ENCODE measurements at regions not wholly inside any gene's neighbourhood (a gene's known extent, or its start where the extent isn't known, plus 50 kb on each side); places are given as distances from the start of the nearest gene placed in this dataset.

DNA sequence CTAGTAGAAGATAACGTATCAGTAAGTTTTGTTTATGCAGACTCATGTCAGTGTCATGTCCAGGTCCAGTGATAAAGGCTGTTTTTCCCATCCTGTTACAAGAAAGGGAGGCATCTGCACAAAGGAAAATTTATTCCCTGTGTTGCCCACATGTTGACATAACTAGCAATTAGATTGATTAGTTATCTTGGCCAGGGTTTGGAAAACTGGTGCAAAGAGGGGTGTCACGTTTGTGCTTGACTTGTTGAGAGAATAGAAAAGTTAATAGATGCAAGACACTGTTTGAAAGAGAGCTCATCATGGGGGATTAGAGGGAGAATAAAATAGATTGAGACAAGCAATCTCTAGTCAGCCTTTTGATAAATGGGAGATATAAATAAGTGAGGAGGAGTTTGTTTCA, 1357.0 kb upstream of the AGA start:
- Histone ChIP-seq H3K4me3 (ENCODE audit: low read depth in 1 of 2, low read length in 1 of 2) (no peak overlapping the region), H3K9me3 (no peaks in the 10 kb centered on the region), H3K4me1 (ENCODE audit: control insufficient read depth in 1 of 2, insufficient read depth in 1 of 2, low read depth in 1 of 2, low read length in 1 of 2) (no peaks in the 10 kb centered on the region), H3K27ac (no peak overlapping the region), H3K36me3 (no peaks in the 10 kb centered on the region), H3K27me3 (no peaks in the 10 kb centered on the region)
- TF ChIP-seq, protein P1, sequence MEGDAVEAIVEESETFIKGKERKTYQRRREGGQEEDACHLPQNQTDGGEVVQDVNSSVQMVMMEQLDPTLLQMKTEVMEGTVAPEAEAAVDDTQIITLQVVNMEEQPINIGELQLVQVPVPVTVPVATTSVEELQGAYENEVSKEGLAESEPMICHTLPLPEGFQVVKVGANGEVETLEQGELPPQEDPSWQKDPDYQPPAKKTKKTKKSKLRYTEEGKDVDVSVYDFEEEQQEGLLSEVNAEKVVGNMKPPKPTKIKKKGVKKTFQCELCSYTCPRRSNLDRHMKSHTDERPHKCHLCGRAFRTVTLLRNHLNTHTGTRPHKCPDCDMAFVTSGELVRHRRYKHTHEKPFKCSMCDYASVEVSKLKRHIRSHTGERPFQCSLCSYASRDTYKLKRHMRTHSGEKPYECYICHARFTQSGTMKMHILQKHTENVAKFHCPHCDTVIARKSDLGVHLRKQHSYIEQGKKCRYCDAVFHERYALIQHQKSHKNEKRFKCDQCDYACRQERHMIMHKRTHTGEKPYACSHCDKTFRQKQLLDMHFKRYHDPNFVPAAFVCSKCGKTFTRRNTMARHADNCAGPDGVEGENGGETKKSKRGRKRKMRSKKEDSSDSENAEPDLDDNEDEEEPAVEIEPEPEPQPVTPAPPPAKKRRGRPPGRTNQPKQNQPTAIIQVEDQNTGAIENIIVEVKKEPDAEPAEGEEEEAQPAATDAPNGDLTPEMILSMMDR (IDR thresholded peaks at IDR 0.05): no peak

DNA sequence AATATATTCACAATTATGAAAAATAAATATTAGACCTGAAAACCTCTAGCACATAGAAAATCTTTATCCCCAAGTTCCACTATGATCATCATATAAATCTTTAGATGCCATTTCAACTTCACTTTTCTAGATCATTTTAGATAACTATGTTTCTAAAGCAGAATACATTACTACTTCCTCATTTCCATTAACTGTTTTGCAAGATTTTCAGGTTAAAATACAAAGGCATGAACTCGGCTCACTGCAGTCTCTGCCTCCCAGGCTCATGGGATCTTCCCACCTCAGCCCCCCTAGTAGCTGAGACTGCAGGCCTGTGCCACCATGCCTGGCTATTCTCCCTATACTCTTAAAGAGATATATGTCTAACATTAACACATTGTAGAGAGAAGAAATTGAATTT, 1365.9 kb upstream of the AGA start:
- TF ChIP-seq, protein P1 (IDR thresholded peaks at IDR 0.05): no peak
- Histone ChIP-seq H3K4me1 (ENCODE audit: control insufficient read depth in 1 of 2, insufficient read depth in 1 of 2, low read depth in 1 of 2, low read length in 1 of 2) (no peaks in the 10 kb centered on the region), H3K9me3 (no peaks in the 10 kb centered on the region), H3K27me3 (no peaks in the 10 kb centered on the region), H3K27ac (no peak overlapping the region), H3K36me3 (no peaks in the 10 kb centered on the region), H3K4me3 (ENCODE audit: low read depth in 1 of 2, low read length in 1 of 2) (no peak overlapping the region)

GRCh38 chr4:178809921-178810320, 1367.7 kb upstream of the AGA start:
- Histone ChIP-seq H3K27ac (no peak overlapping the region), H3K27me3 (no peaks in the 10 kb centered on the region), H3K4me3 (ENCODE audit: low read depth in 1 of 2, low read length in 1 of 2) (no peak overlapping the region), H3K4me1 (ENCODE audit: control insufficient read depth in 1 of 2, insufficient read depth in 1 of 2, low read depth in 1 of 2, low read length in 1 of 2) (no peaks in the 10 kb centered on the region), H3K9me3 (no peaks in the 10 kb centered on the region), H3K36me3 (no peaks in the 10 kb centered on the region)
- TF ChIP-seq, protein P1 (IDR thresholded peaks at IDR 0.05): no peak

- no peaks in the 10 kb centered on the region for H3K27me3 ChIP-seq
- no peak overlapping the region for H3K4me3 ChIP-seq (ENCODE audit: low read depth in 1 of 2, low read length in 1 of 2)
- H3K36me3 ChIP-seq: no peaks in the 10 kb centered on the region
- no peaks in the 10 kb centered on the region for H3K9me3 ChIP-seq
- no peak overlapping the region for H3K27ac ChIP-seq
- no peaks in the 10 kb centered on the region for H3K4me1 ChIP-seq (ENCODE audit: control insufficient read depth in 1 of 2, insufficient read depth in 1 of 2, low read depth in 1 of 2, low read length in 1 of 2)
- TF ChIP-seq, protein P1 (IDR thresholded peaks at IDR 0.05): no peak
Measured at GRCh38 chr4:178811356-178811755, 1369.1 kb upstream of the AGA start.

- H3K27ac ChIP-seq: no peak overlapping the region
- no peaks in the 10 kb centered on the region for H3K36me3 ChIP-seq
- H3K4me3 ChIP-seq (ENCODE audit: low read depth in 1 of 2, low read length in 1 of 2): no peak overlapping the region
- H3K27me3 ChIP-seq: no peaks in the 10 kb centered on the region
- no peaks in the 10 kb centered on the region for H3K4me1 ChIP-seq (ENCODE audit: control insufficient read depth in 1 of 2, insufficient read depth in 1 of 2, low read depth in 1 of 2, low read length in 1 of 2)
- TF ChIP-seq, protein P1 (IDR thresholded peaks at IDR 0.05): no peak
- H3K9me3 ChIP-seq: no peaks in the 10 kb centered on the region
Measured at GRCh38 chr4:178812866-178813265, 1370.6 kb upstream of the AGA start.

- TF ChIP-seq, protein P1 (IDR thresholded peaks at IDR 0.05): no peak
Measured at GRCh38 chr4:178814908-178815307, 1372.7 kb upstream of the AGA start.

More at GRCh38 chr4:178814908-178815307, 1372.7 kb upstream of the AGA start:
- H3K4me1 ChIP-seq (ENCODE audit: control insufficient read depth in 1 of 2, insufficient read depth in 1 of 2, low read depth in 1 of 2, low read length in 1 of 2): no peaks in the 10 kb centered on the region
- no peaks in the 10 kb centered on the region for H3K36me3 ChIP-seq
- H3K27me3 ChIP-seq: no peaks in the 10 kb centered on the region
- H3K9me3 ChIP-seq: no peaks in the 10 kb centered on the region
- H3K4me3 ChIP-seq (ENCODE audit: low read depth in 1 of 2, low read length in 1 of 2): no peak overlapping the region
- no peak overlapping the region for H3K27ac ChIP-seq
